ENCODE measurements at regions not wholly inside any gene's neighbourhood (a gene's known extent, or its start where the extent isn't known, plus 50 kb on each side); places are given as distances from the start of the nearest gene placed in this dataset.

- no peak for DNase-seq
These were observed 571.6 kb upstream of the CCDC54 start for GRCh38 chr3:106805625-106806024.

DNA sequence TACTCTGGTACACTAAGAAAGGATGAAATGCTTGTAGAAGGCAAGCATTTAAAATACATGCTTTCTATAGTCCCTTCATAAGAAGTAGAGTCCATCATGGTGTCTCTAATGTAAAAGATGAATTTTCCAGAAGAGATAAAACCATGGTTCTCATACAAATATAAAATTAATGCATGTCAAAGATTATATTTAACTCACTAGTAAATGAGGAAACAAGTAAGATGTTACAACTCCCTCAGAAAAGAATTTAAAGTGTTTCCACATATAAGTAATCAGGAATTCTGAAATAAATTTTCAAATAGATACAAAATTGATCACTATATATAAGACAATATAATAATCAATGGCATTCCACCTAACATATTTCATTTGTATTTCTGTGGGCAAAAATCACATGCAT, 570.3 kb upstream of the CCDC54 start:
- DNase-seq: no peak

DNA sequence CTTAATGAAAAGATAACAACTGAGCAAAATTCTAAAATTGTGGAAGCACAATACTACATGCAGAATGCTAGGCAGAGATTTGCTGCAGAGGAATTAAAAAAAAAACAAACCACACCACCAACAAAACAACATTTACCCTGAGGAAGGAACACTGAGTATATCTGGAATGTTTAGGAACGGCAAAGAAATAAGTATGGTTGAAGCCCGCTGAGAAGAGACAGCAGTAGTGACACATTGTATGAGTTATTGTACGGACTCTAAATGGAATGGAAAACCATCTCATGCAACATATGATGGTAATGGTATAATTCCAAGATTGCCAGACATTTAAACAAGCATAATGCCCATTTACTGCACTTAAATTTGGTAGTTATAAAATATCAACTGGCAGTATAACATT, 568.2 kb upstream of the CCDC54 start:
- DNase-seq: no peak

DNA sequence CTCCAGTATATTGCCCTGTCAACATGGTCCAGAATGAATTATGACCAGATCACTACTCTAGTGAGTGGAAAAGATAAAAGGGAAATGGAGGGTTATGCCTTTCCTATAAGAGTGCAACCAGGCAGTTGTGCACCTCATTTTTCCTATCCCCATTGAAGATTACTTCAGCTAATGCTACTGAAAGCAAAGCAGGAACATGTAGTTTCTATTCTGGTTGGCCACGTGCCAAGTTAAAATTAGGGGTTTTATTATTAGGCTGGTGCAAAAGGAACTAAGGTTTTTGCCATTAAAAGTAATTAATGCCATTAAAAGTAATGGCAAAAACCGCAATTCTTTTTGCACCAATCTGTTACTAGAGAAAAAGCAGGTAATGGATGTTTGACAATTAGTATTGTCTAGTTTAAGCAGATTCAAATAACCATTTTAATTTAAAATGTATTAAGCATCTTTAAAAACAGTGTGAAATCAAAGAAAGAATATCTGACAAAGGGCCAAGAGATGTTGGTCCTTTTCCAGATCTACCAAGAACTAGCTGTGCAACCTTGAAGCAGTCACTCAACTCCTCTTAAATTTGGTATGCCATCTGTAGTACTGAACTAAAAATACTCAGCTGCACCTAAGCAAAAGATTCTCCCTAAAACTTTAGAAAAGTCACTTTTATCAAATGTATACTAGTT, 567.5 kb upstream of the CCDC54 start:
- no peak for DNase-seq

GRCh38 chr3:106810300-106810875, 566.9 kb upstream of the CCDC54 start:
- DNase-seq: no peak

DNA sequence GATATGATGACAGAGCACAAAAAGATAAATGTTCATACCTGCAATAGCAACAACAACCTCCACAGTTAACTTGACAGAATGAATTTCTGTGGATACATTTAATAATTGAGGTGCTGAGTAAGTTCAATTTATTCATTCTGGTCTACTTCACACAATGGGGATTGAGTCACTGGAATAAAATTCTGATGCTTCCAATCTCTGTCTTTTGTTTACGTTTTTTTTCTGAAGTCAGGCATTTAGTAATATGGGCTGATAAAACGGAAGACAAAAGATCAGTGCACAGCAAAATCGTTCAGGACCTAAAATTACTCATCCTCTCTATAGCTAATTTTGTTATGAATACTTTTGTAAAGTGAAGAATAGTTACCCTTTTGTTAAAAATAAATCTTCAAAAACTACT, 565.9 kb upstream of the CCDC54 start:
- DNase-seq: no peak

DNA sequence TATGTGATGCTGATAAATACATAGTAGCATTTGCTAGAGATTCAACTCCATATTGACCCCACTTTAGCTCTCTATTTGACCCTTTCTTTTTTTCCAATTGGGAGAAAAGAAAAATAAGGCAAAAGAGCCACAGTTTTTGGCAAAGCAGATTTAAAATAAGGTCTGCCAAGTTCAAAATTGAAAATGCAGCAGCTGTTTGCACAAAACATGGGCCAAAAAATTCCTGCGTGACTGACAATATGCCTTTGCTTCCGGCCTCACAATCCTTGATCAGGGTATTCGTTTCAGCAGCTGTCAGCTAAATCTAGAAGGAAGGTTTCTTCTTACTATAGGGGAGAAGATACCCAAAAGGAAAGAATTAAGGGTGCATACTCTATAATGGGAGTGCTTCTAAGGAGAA, 563.5 kb upstream of the CCDC54 start:
- DNase-seq: no peak

GRCh38 chr3:106814231-106814630, 563.0 kb upstream of the CCDC54 start:
- no peak for DNase-seq

DNA sequence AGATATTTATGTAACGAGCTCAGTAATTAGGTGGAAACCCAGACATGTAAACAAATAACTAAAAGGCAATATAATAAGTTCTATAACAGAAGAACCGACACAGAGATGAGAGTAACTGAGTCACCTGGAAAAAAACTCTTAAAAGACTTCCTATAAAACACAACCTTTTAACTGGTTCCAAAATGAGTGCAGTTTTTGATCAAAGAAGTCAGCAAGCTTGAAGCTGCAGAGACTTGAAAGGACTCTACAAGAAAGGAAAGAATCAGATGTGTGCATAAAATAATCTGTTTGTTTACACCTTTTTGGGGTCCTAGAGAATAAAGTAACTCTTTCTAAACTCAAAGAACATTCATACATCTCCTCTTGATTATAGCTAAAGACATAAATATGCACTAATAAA, 560.4 kb upstream of the CCDC54 start:
- no peak for DNase-seq

DNA sequence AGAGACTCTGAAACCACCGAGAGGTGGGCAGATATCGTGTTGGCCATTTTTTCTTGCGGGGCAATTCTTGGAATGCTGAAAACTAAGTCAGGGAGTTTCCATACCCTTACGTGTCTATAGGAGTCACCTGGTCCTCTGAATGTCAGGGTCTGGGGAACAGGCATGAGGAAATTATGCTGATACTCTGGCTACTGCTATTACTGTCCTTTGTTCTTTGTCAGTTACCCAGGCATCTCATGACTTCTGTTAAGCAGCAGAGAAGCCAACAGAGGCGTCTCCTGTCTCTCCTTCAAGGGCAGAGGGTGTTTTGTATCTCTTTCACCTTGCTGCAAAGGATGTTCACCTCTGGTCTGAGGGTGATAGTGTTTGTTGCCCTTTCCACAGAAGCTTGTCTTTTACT, 559.5 kb upstream of the CCDC54 start:
- DNase-seq: no peak

DNA sequence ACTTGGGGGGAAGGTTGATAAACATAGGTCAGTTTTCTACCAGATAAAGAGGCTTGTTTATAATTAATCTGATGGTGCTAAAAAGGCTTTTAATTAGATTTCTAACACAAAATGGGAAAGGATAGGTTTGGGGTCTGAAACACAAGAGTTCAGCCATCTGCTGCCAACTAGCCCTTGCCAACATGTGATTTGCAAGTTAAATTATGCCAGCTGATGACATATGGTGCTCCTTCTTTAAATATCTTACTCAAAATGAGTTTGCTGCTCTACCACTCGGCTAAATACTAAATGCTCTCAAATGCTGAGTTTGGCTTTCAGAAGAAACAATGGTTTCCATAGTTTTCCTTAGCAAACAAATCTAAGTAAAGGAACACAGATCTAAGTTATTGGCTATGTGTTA, 557.8 kb upstream of the CCDC54 start:
- no peak for DNase-seq

- DNase-seq: no peak
These were observed 556.4 kb upstream of the CCDC54 start for GRCh38 chr3:106820726-106821362.

DNA sequence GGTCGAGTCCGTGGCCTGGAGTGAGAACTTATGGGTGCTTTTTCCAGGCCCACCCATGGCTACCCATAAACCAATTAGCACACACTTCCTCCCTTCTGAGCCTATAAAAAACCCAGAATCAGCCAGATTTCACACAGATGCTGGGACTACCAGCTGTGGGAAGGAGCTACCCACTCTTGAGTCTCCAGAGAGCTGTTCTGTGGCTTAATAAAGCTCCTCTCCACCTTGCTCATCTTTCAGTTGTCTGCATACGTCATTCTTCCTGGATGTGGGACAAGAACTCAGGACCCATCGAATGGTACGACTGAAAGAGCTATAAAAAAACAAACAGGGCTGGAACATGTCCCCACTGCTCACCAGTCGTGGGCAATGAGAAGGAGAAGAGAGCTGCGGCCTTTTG, 555.4 kb upstream of the CCDC54 start:
- DNase-seq: no peak

DNA sequence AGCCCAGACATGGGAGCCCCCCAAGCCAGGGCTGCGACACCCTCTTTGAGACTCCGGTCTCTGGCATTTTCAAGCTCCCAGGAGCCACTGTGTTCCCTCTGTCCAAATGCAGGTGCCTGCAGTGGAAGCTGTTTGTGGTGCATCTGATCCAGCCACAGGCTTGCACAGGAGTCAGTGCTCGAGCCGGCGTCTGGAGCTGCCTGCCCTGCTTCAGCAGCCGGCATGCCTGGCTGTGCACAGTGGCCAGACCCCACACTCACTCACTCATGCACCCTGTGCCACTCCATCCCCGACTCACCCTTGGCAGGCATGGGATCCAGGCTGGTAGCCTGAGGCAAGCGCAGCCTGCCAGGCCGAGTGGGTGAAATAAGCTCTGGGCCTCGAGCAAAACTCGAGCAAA, 555.0 kb upstream of the CCDC54 start:
- DNase-seq: no peak

DNA sequence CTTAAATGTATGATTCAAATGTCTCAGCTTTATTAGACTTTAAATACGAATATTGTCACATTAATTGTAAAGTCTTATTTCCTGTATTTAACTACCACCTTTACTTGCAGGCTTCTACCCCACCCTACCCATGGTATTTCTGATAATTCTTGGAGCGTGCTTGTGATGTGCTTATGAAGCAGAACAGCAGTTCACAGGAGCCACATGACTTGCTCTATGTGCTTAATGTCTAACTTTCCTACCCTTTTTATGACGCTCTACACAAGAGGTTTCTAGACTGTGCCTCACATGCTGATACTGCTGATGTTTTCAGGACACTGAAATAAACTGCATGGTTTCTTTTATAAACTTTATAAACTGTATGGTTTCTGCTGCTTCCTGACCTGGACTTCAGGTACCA, 553.5 kb upstream of the CCDC54 start:
- DNase-seq: no peak

DNA sequence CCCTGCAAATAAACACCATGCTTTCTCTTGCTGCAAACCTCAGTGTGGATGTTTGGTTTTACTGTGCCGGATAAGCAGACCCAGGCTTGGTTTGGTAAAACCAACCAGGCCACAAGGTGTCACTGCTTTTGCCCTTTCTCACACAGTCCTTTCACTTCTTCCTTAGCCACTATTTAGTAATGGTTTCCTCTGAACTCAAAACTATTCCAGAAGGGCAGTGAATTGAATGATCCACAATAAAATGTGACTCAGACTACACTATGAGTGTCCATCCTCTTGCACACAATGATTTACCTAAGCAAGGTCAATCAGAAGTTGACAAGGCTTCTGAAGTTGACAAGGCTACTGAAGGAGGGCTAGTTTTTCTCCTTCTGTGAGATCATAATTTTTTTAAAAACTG, 552.4 kb upstream of the CCDC54 start:
- no peak for DNase-seq

DNA sequence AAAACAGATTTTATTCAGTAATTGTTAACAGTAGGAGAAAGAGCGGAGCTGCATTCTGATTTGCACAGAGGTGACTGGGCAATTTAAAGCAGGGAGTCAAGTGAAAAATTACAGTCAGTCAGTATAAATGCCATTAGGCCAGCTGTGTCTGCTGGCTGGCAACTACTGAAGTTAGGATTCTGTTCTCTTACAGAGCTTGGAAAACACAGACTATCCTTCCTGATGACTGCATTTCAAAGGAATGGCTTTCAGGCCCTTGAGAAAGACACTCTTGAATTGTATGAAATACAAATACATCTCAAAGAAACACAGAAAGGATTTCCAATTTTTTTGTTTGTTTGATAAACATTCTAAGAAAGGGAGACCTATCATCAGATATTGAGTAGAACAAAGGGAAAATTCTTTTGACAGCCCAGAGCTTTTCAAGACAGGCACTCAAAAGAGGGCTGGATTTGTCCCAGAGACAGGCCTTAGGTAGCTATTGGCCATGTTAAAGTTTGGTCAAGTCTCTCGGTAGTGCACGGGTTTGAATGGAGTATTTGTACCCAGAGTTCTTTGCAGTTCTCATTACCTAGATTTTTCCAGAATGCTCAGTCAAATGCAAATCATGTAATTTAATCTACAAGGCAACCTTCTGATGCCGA, 551.2 kb upstream of the CCDC54 start:
- DNase-seq: no peak

- no peak for DNase-seq
These were observed 550.4 kb upstream of the CCDC54 start for GRCh38 chr3:106826791-106827311.

DNA sequence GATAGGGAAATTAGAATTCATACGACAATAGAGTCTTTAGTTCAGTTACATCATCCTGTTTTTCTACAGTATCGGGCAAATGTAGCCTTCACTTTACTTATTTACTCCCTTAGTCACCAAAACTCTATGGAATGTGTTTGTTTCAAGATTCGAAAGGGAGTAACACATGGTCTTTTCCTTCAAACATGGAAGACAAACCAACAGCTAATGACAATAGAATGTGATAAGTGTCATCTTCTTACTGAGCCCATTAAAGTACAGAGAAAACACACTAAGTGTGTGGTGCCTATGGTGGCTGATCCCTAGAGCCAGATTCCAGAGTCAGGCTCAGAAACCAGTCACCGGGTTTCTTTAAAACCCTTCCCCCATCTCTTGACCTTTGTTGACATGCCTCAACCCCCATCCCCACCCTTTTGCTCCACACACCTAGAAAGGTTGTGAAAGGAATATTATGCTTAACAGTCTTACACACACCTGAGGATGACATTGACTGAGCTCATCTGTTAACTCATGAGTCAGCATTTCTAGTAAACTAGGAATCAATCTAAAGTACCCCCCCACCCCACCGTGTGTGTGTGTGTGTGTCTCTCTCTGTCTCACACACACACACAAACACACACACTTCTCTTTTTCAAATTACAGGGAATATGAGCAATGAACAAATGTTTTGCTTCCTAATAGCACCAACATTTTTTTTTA, 549.6 kb upstream of the CCDC54 start:
- DNase-seq: no peak

- no peak for DNase-seq
These were observed 548.0 kb upstream of the CCDC54 start for GRCh38 chr3:106829206-106829605.

- DNase-seq: no peak
These were observed 546.9 kb upstream of the CCDC54 start for GRCh38 chr3:106830334-106830733.

DNA sequence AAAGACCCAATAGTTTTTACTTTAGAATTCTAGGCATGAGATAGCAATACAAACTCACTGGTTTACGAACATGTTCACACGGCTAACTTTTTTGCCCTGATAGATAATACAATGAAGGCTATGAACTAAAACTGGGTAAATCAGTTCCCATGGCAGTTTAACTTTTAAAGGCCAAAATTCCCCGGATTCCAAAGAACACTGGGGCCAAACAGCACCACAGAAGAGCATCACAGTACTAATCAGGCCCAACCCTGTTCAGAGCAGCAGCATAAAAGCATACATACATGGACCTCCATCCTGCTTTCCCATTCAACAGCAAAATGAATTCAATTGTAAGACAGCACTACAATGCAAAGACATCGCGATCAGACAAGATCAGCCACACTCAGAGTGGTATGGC, 540.3 kb upstream of the CCDC54 start:
- no peak for DNase-seq

DNA sequence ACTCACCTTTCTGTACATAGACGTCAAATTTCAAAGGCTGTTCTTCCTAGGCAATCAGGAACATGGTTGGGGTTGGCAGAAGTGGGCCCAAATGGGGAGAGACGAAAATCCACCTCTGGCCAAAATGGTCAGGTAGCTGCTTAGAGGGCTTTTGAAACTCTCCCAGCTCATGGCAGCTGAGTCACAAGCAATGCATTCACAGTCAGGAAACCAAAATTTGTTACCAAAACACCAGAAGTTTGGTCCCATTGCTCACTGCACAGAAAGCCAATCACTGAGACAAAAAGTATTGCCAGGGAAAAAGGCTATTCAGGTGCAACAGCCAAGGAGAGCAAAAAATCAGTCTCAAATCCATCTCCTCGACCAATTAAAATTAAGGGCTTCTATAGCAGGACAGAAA, 539.6 kb upstream of the CCDC54 start:
- no peak for DNase-seq
